Vagina (tissue), 2 donors: ENCODE measurements at regions not wholly inside any gene's neighbourhood (a gene's known extent, or its start where the extent isn't known, plus 50 kb on each side); places are given as distances from the start of the nearest gene placed in this dataset.

Experiments used
- POLR2A ChIP-seq, 2 donors: fragments of 450-650 bp; IDR thresholded peaks; one replicate each; pipeline ENCODE4 v1.6.1; 2017; ENCODE audit warnings: antibody characterized with exemption in 2 of 2, mild to moderate bottlenecking in 2 of 2, moderate library complexity in 2 of 2
- TF ChIP-seq, protein P1 (sequence below), 3 experiments: fragments of 450-650 bp in 2 of 3; fragments of 200-600 bp in 1 of 3; sonication (generic) in 1 of 3; IDR thresholded peaks; one replicate each; pipeline ENCODE4 v1.5.1; 2017 to 2019; ENCODE audit warnings: antibody characterized with exemption in 3 of 3, mild to moderate bottlenecking in 2 of 3, moderate library complexity in 2 of 3

- TF ChIP-seq POLR2A (IDR thresholded peaks at IDR 0.05): no peak
- TF ChIP-seq, protein P1, sequence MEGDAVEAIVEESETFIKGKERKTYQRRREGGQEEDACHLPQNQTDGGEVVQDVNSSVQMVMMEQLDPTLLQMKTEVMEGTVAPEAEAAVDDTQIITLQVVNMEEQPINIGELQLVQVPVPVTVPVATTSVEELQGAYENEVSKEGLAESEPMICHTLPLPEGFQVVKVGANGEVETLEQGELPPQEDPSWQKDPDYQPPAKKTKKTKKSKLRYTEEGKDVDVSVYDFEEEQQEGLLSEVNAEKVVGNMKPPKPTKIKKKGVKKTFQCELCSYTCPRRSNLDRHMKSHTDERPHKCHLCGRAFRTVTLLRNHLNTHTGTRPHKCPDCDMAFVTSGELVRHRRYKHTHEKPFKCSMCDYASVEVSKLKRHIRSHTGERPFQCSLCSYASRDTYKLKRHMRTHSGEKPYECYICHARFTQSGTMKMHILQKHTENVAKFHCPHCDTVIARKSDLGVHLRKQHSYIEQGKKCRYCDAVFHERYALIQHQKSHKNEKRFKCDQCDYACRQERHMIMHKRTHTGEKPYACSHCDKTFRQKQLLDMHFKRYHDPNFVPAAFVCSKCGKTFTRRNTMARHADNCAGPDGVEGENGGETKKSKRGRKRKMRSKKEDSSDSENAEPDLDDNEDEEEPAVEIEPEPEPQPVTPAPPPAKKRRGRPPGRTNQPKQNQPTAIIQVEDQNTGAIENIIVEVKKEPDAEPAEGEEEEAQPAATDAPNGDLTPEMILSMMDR (IDR thresholded peaks at IDR 0.05): no peak
Observed at GRCh38 chr14:97290065-97290464, 492.9 kb downstream of the VRK1 start.
